HG02884 (cell line): ENCODE measurements at regions not wholly inside any gene's neighbourhood (a gene's known extent, or its start where the extent isn't known, plus 50 kb on each side); places are given as distances from the start of the nearest gene placed in this dataset.
"Not testable (repeated sequence)": the region's sequence is repeated elsewhere in the genome, so short reads cannot be mapped to it uniquely, and the experiment has no call there.

Experiments used
- ATAC-seq: cut with Tn5 transposase; IDR thresholded peaks from one replicate; pipeline ENCODE4 v1.9.1; 2021; ENCODE audit warnings: mild to moderate bottlenecking, moderate library complexity; ENCODE audit not compliant: unreplicated experiment

- no peak for ATAC-seq
Measured at GRCh38 chr5:91839721-91840120, 456.6 kb upstream of the ARRDC3 start.

GRCh38 chr5:91839233-91839632 is 456.1 kb upstream of the ARRDC3 start:
- ATAC-seq = no peak

DNA sequence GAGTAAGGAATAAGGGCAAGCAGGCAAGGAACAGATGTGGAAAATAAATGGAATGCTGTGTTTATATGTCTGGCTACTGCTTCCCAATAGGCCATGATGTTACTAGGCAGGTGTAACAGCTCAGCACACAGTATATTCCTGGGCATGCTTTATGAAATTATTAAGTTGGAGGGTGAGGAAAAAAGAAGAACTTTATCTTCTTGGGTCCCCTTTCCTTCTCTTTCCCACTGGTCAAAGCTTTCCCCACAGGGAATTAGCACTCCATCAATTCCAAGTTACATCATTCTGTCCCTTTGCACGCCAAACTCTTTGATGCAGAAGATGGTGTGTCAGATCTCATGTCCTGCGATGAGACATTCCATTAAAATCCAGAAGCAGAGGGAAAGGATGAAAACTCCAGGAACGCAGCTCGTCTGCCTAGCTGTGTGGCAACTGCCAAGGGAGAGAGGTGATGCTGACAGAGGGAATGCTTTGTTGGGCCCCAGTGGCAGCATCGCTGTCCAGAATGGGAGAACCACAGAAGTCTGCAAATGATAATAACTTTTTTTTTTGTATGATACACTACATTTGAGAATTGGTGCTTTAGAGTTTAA is 447.3 kb upstream of the ARRDC3 start:
- no peak for ATAC-seq

GRCh38 chr5:91825618-91826017 is 442.5 kb upstream of the ARRDC3 start:
- ATAC-seq = no peak

DNA sequence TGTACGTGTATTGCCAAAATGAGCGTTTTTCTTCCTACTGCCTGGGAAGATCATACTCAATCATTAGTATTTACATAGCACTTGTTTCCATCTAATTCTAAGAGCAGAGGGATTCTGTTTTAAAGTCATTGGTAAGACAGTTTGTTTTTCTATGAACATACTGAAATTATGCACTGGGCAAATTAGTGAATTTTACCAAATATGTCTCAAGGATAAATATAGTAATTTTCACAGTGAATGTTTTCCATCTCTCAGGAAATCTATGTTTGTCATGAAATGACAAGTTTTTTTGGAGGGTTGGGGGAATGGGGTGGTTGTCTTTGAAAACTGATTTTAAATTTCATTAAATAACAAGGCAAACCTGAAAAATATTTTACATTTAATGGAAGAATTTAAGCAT is 441.3 kb upstream of the ARRDC3 start:
- no peak for ATAC-seq

DNA sequence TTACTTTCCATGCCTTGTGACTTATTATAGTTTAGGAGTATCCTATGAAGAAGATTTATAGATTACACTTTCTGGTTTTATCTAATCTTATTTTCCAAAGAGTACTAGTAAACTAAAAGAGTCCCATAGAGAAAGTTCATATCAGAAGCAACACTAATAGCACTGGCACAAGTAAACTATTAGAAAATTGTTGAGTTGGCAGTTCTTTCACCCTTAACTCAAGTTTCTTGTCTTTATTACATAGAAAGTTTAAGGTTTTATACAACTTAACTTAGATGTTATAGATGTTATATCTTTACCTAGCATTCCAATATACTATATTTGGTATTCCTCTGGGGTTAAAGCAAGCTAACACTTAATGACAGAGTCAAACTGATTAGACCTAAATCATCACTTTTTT is 437.8 kb upstream of the ARRDC3 start:
- ATAC-seq = no peak

DNA sequence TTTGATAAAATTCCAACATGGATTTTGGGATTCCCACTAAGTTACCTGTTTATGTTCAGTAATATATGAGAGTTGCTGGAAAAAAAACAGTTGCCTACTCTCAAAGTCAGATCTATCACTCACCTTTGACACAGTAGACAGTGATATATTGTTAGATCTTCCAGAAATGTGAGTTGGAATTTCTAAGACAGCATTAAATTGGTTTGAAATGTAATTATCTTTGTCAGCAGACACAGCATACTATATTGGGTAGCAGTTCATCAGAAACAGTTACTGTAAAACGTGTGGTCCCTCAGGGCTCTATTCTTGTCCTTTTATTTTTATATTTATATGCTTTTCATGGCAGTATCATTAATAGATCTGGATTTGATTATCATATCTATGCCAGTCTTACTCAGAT is 433.6 kb upstream of the ARRDC3 start:
- ATAC-seq = no peak

DNA sequence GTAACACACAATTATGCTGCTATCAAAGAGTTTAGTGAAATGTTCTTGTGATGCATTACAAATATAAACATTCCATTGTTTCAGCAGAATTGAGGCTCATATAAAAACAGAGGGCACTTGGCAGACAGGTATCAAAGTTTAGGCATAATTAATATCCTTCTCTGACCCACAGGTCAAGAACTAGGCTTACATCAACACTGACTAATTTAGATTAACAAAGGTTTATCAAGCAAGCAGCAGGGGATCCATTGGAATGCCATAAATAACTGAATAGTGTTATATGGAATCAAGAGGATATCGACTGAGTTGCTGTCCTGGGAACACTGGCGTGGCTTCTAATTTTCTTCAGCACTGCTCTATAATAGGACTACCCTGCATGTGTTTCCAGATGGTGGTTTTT is 414.5 kb upstream of the ARRDC3 start:
- no peak for ATAC-seq

- ATAC-seq = no peak
Measured at GRCh38 chr5:91794856-91795548, 411.9 kb upstream of the ARRDC3 start.

- ATAC-seq = no peak
Measured at GRCh38 chr5:91794455-91794854, 411.3 kb upstream of the ARRDC3 start.

- no peak for ATAC-seq
Measured at GRCh38 chr5:91787718-91788117, 404.6 kb upstream of the ARRDC3 start.

DNA sequence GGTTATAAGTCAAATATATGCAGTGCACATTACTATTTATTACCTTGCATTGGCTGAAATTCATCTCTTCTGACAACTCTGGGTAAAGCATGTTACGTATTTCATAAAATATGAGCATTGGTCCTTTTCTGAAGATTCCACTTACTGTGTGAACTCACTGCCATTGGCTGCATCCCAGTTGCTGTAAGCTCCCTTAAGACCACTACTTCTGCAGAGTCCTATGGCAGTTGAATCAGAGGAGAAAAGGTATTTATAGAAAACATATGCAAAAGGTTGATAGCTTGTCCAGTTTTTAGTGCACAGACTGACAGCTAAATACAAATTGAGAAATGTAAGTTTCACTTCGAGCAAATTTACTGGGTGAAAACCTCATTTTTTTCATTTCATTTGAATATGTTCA is 394.6 kb upstream of the ARRDC3 start:
- no peak for ATAC-seq

DNA sequence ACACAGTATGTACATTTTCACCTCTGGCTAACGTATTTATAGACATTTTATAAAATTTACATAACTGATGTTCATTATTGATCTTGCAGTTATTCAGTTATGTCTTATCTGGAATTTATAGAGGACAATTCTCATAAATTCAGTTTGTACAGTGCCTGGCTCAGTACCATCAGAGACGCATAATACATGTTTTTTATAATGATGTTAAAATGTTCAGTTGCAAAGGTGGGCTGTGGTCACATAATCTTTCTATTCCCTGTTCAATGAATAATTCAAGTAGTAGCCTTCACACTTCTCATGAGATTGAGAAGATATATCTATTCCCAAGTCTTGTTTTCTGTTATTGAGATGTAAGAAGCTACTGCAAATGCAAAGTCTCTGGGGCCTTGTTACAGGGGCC is 393.1 kb upstream of the ARRDC3 start:
- ATAC-seq = no peak

DNA sequence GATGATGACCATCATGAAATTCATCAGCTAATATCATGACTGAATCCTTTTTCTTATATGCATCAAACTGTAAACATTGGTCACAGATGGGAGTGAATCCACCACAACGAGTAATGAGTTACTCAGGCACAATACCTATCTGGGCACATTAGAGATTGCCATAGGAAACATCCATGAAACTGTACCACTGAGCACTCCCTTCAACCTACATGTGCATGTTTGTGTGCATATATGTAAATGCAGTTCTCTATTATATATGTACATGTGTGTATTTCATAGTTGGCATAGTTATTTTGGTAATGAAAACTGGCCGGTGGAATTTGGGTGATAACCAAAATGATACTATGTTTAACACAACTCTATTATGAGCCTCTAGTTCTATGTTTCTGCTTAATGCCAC is 387.3 kb upstream of the ARRDC3 start:
- no peak for ATAC-seq

GRCh38 chr5:91757383-91757782 is 374.3 kb upstream of the ARRDC3 start:
- not testable (repeated sequence) for ATAC-seq

DNA sequence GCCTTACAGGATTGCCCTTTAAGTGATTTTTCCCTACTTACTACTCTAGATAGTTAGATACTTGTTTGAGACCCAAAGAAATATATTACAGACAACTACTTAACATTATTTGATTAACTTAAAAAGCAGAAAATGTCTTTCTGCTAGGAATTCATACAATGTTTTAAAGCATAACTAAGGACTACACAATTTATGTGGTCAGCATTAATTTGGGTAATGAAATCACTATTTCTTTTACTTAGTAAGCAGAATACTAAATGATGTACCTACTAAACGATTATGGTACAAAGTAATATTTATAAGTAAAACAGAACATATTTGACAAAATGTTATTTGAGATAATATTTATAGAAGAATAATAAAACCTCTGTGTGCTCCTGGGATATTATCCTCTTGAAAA is 371.9 kb upstream of the ARRDC3 start:
- ATAC-seq = no peak

DNA sequence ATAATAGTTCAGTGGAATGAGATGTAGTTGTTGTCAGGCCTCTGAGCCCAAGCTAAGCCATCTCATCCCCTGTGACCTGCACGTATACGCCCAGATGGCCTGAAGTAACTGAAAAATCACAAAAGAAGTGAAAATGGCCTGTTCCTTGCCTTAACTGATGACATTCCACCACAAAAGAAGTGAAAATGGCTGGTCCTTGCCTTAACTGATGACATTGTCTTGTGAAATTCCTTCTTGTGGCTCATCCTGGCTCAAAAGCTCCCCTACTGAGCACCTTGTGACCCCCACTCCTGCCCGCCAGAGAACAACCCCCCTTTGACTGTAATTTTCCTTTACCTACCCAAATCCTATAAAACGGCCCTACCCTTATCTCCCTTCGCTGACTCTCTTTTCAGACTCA is 361.4 kb upstream of the ARRDC3 start:
- ATAC-seq = not testable (repeated sequence)

DNA sequence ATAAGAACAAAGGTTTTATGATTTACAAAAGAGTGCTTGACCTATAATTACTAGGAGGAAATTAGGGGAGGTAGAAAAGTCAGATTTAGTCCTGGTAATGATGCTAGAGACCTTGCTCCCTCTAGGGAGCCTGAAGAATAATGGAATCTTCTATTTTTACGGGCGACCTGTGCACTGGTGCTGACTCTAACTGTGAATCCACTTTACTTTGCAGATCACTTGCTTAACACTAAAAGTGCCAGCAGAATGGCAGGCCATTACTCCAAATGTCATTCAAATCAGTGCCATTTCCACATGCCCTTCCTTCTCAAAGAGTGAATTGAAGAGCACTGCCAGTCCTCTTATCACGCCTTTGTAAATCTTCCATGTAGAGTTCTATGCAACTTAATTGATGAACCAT is 359.4 kb upstream of the ARRDC3 start:
- no peak for ATAC-seq

DNA sequence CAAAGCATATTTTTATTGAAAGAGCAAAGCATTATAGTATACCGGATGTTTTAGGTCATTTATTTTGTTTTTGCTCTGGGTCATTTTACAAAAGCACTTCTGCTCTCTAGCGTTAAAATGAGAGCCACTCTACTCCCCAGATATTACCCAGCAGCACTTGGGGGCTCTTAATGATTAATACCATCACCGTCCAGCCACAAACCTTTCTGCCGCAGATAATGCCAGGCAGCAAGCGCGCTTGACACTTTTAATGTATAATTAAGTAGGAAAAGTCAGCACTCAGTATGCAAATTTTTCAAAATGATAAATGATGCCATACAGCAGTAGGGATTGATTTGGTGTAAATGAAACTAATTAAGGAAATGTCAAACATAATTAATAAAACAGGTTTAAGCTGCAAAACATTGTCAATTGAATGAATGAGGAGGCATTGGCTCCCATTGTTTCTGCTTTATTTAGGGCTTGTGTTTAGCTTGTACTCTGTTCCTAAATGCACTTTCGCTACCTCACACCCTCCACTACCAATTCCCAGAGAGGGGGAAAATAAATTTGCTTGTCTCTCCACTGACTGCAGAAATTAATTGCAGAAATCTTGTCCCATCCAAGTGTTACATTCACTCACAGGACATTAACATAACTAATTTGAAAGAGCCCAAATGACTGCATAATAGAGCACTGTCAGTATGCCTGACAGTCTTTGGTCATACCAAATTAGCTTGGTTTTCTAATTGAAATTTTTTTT is 358.8 kb upstream of the ARRDC3 start:
- no peak for ATAC-seq

GRCh38 chr5:91730026-91730425 is 346.9 kb upstream of the ARRDC3 start:
- no peak for ATAC-seq

- ATAC-seq = no peak
Measured at GRCh38 chr5:91727463-91727862, 344.3 kb upstream of the ARRDC3 start.

- no peak for ATAC-seq
Measured at GRCh38 chr5:91722736-91723467, 339.8 kb upstream of the ARRDC3 start.
